EL (cell line): ENCODE measurements at regions not wholly inside any gene's neighbourhood (a gene's known extent, or its start where the extent isn't known, plus 50 kb on each side); places are given as distances from the start of the nearest gene placed in this dataset.

Experiments used
- DNase-seq: peaks from one replicate; pipeline ENCODE4 v3.0.0-alpha.2; 2016

- no peak for DNase-seq
Observed at GRCh38 chr21:15401331-15401730, 328.5 kb upstream of the USP25 start.

DNA sequence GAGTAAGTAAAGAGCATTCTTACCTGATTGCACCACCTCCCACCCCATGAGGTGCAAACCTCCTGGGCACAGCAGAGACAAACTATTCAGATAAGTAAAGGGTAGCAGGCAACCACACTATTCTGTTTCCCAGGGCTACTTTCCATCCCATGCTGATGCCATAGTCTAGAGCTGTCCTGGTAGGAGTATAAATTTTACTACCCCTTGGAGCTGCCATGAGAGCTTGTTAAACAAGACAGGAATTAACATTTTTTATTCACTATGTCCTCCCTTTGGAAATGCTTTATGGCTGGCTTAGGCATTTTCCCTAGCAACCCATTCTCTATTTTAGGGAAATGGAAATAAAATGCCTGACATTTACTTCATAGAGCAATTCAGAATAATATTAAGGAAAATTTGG lies 324.6 kb upstream of the USP25 start:
- DNase-seq = no peak

DNA sequence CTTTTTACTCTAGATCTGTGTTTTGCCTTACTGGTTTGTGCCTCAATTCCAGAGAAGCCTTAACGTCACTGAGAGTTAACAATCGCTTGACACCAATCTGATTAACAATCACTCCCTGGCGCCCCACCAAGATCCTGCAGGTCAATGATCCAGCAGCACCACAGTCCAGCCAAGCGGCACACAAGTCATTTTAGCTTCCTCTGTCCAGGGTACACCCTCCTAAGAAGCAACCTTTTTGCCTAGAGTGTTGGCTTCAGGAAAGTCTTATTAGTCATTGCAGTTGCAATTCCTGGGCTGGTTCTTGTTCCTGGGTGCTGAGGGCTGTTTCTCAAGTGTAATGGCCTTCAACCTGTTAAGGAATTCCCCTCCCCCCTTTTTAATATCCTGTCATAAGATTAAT lies 323.0 kb upstream of the USP25 start:
- no peak for DNase-seq

GRCh38 chr21:15407585-15407984 lies 322.2 kb upstream of the USP25 start:
- no peak for DNase-seq

DNA sequence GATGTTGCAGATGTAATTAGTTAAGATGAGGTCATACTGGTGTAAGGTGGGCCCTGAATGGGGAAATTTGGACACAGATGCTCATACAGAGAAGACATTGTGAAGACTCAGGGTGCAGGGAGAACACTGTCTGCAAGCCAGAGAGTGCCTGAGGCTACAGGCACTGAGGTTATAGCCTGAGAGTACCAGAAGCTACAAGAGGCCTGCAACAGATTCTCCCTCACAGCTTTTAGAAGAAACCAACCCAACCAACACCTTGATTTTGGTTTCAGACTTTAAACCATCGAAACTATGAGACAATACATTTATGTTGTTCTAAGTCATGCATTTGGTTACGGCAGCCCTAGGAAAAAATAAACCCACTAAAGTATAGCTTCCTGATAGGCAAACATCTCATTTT lies 321.7 kb upstream of the USP25 start:
- DNase-seq = no peak

GRCh38 chr21:15409031-15409430 lies 320.8 kb upstream of the USP25 start:
- DNase-seq = no peak

DNA sequence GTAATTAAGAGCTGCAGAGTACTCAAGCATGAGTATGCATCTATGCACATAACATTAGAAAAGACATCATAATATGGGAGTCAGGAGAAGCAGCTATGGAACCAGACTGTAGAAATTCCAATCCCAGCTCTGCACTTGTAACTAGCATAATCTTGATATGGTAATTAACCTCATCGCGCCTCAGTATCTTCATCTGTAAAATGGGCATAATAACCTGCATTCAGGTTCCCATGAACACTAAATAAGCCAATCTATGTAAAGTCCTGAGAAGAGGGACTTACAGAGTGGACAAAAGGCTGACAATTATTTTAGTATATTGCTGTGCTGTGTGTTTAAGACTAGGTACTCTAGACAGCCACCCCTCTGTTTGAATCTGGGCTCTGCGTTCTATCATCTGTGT lies 318.9 kb upstream of the USP25 start:
- no peak for DNase-seq

DNA sequence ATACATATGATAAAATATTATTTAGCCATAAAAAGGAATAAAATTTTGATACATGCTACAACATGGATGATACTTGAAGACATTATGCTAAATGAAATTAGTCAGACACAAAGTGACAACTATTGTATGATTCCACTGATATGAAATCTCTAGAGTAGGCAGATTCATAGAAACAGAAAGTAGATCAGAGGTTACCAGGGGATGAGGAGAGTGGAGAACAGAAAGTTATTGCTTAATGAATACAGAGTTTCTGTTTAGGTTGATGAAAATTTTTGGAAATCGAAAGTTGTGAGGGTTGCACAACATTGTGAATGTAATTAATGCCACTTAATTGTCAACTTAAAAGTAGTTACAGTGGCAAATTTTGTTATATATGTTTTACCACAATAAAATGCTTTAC lies 315.7 kb upstream of the USP25 start:
- DNase-seq = no peak

GRCh38 chr21:15415541-15416261 lies 314.1 kb upstream of the USP25 start:
- no peak for DNase-seq

DNA sequence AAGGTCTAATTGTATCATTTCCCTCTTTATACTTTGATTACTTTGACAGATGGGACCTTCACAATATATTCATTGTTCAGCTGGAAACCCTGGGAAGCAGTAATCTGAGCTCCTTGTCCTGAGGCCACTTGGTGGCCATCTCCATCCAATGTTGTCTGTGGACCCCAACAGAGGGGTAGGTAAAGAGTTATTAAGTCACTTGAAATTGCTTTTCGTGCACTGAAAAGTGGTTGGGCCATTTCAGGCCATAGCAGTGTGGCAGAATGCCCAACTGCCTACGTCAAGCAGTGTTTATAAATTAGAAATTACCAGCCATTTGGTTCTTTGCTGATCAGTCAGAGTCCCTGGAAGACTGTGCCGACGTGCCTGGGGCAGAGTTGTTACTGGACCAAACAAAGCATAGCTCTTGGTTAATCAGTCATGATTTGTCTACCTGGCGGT lies 308.3 kb upstream of the USP25 start:
- no peak for DNase-seq

- DNase-seq = no peak
Observed at GRCh38 chr21:15421947-15422346, 307.8 kb upstream of the USP25 start.

DNA sequence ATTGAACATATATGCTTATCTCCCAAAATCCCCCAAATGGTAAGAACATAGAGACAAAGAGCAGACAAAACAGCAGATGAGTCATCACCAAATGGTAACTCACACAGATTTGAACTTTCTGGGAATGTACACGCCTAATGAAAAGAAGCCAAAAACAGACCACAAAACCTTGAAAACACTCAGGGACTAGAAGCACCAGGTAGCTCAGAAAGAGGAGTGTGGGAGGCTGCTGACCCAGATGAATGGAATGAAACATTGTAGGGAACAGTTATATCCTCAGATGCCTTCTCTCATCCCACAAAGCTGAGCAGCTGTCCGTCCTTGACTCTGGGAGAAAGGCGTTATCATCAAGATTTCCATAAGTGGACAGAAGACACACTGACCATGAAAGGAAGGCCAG lies 307.0 kb upstream of the USP25 start:
- peak; percentile 45 for DNase-seq

DNA sequence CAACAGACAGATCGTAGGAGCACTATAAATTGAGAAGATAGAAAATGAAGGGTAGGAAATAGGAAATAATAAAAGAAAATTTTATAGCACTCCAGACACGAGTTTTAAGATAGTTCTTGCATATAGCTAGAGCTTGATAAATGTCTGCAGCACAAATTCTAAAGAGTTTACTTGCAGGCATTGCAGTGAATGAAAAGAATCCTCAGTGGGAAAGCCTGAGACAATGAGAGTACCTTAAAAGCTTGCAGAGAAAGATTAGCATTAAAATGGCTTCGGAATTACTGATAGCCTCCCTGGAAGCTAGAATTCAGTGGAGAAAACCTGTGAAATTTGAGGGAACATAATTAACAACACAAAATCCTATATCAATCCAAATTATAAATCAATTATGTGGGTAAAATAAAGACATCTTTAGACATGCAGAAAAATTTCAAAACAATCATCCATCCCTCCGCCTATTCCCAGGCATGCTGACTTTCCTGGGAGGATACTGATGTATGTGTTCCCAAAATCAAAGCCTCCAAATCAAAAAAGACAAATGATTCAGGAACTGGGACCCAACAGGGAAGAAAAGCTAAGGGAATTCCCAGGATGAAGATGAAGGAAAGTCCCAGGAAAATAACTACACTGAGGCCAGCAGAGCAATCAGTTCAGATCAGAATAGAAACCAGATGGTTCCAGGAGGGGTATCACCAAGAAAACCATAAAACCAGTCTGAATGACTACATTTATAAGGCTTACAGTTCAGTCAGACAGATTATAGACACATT lies 305.9 kb upstream of the USP25 start:
- no peak for DNase-seq

- DNase-seq = no peak
Observed at GRCh38 chr21:15425049-15425448, 304.7 kb upstream of the USP25 start.

- no peak for DNase-seq
Observed at GRCh38 chr21:15430023-15430422, 299.8 kb upstream of the USP25 start.

- DNase-seq = no peak
Observed at GRCh38 chr21:15430577-15430976, 299.2 kb upstream of the USP25 start.

- no peak for DNase-seq
Observed at GRCh38 chr21:15431053-15431452, 298.7 kb upstream of the USP25 start.

DNA sequence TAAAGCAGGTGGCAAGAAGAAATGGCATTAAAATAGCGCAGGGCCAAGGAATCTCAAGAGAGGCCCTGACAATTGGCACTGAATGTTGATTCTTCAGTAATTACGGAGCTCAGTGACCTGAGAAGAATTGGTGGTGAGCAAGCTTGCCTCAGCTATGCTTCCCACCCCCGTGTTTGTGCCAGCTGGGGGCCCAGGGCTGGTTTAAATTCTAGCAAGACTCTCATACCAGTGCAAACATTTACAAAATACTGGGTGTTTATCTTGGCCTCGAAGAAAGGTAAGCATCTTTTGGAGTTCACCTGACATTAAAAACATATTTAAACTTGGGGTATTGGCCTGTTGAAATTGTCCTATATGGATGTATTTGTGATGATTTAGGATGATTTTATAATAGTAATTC lies 296.7 kb upstream of the USP25 start:
- no peak for DNase-seq

DNA sequence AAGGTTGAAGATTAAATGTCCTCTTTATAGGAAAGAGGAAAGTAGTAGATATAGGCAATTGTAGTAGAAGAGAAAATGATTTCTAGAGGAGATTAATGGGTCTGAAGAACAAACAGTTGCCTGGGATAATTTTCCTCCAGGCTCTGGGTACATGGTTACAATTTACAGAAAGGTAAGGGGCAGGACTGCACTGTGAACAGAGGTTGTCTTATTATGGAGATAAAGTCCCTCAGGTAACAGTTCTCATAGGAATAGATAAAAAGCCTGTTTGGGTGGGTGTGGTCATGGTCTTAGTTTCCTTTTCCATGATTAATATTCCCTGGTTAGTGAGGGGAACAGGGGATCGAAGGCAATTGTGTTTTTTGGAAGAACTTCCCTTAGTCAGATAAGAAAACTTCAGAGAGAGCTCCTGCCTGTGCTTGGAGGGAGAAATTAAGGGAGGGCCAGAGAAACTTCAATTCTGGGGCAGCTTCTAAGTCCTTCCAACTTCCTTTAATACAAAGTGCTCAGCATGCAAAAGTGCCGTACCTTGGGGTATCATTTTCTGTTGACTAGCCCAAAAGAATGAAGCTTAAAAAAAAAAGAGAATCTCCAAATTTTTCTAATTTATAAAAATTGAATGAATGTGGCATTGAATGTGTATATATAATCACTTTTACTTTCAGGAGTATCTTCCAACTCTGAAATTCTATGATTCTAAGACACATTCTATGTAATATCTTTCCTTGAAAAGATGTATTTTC lies 295.4 kb upstream of the USP25 start:
- DNase-seq = no peak

GRCh38 chr21:15436031-15436430 lies 293.8 kb upstream of the USP25 start:
- no peak for DNase-seq

GRCh38 chr21:15437883-15438282 lies 291.9 kb upstream of the USP25 start:
- peak; percentile 47 for DNase-seq

- no peak for DNase-seq
Observed at GRCh38 chr21:15439726-15440125, 290.1 kb upstream of the USP25 start.

DNA sequence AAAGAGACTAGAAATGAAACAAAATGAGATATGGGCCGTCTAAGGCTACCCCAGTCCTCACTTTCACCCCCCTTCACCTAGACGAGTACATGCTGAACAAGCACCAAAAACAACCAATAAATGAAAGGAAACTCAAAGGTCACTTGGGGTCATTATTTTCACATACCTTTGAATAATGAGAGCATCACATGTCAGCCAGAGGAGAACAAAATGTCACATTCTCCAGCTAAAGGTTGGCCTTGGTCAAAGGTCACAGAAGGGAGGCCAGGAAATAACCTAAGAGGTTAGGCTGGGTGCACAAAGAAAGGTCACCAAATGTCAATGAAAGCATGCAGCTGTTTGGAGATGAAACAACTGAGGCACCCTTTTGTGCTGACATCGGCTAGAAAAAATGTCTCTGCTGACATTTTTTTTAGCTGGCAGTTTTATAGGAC lies 288.7 kb upstream of the USP25 start:
- no peak for DNase-seq

DNA sequence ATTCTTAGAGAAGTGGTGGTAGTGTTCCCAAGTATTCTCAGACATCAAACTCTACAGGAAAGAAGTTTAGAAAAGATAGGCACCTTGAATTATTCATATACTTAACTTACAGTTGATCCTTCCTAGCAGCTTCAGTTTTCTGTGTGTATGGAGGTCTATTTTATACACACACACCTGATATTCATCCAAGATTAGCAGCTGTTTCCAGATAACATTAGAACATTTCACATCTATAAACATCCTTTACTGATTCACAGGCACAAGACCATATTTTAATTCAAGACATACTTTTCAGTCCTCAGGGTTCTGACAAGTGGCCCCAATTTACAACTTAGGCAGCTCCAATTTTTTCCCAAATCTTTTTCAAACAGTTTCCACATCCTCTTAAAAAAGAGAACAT lies 287.8 kb upstream of the USP25 start:
- no peak for DNase-seq
